SK-N-SH (cell line): ENCODE measurements at regions not wholly inside any gene's neighbourhood (a gene's known extent, or its start where the extent isn't known, plus 50 kb on each side); places are given as distances from the start of the nearest gene placed in this dataset.

Experiments
- CTCF ChIA-PET: fragments of 300-600, 350-600 bp; formaldehyde crosslinking; extraction: SDS; loops from one replicate; lab custom pipeline; 2021; lab: Yijun Ruan, JAX
- POLR2A ChIA-PET: fragments of 350-600 bp; sonication (Branson Sonifier 250); formaldehyde crosslinking; extraction: SDS; loops from one replicate; lab custom pipeline; 2020; ENCODE audit warnings: antibody characterized with exemption, inconsistent platforms; lab: Yijun Ruan, JAX
- DNase-seq: peaks from one replicate; pipeline ENCODE4 v3.0.0; 2012
- H2AFZ ChIP-seq: fragments of 200-600 bp; sonication (generic); 2 replicates; pipeline ENCODE4 v1.8.1; 2016; ENCODE audit warnings: antibody characterized with exemption, mild to moderate bottlenecking, low read depth
- H3F3A ChIP-seq: fragments of 200-600 bp; sonication (generic); replicated peaks from 2 replicates; pipeline ENCODE3; 2016; ENCODE audit warnings: antibody characterized with exemption, mild to moderate bottlenecking; ENCODE audit not compliant: insufficient read depth
- H3K27ac ChIP-seq, 2 experiments: fragments of 200-500 bp in 1 of 2; fragments of 200-600 bp in 1 of 2; sonication (Bioruptor generic) in 1 of 2; sonication (generic), shearing (Covaris generic) in 1 of 2; 2 replicates each; pipeline versions ENCODE4 v1.5.1 to v1.6.1; 2014 to 2016; ENCODE audit warnings: low read depth in 2 of 2, inconsistent platforms in 1 of 2, low read length in 1 of 2, mild to moderate bottlenecking in 1 of 2, mixed read lengths in 1 of 2
- H3K27me3 ChIP-seq: fragments of 200-600 bp; sonication (generic), shearing (Covaris generic); 2 replicates; pipeline ENCODE4 v1.6.1; 2016; ENCODE audit warnings: mixed run types; ENCODE audit not compliant: insufficient read depth
- H3K36me3 ChIP-seq, 2 experiments: fragments of 200-500 bp in 1 of 2; fragments of 200-600 bp in 1 of 2; sonication (Bioruptor generic) in 1 of 2; sonication (generic) in 1 of 2; replicated peaks in 1 of 2; 2 replicates each; pipeline versions ENCODE3 to v1.5.1; 2014 to 2016; ENCODE audit warnings: low read length in 1 of 2, mild to moderate bottlenecking in 1 of 2; ENCODE audit not compliant: insufficient read depth in 2 of 2, control insufficient read depth in 1 of 2
- H3K4me1 ChIP-seq, 2 experiments: fragments of 200-500 bp in 1 of 2; fragments of 200-600 bp in 1 of 2; sonication (Bioruptor generic) in 1 of 2; sonication (generic), shearing (Covaris generic) in 1 of 2; 2 replicates each; pipeline versions ENCODE4 v1.5.1 to v1.6.1; 2014 to 2016; ENCODE audit warnings: low read depth in 1 of 2, low read length in 1 of 2, mixed run types in 1 of 2; ENCODE audit not compliant: insufficient read depth in 2 of 2, control insufficient read depth in 1 of 2
- H3K4me2 ChIP-seq: fragments of 200-600 bp; sonication (generic), shearing (Covaris generic); 2 replicates; pipeline ENCODE4 v1.6.1; 2017; ENCODE audit warnings: mixed run types
- H3K4me3 ChIP-seq, 2 experiments: fragments of 200-500 bp in 1 of 2; fragments of 200-600 bp in 1 of 2; sonication (Bioruptor generic) in 1 of 2; sonication (generic), shearing (Covaris generic) in 1 of 2; 2 replicates each; pipeline versions ENCODE4 v1.5.1 to v1.8.1; 2014 to 2016; ENCODE audit warnings: low read depth in 2 of 2, inconsistent platforms in 1 of 2, low read length in 1 of 2, mild to moderate bottlenecking in 1 of 2, mixed read lengths in 1 of 2, moderate library complexity in 1 of 2
- H3K79me2 ChIP-seq: fragments of 200-600 bp; sonication (generic); 2 replicates; pipeline ENCODE4 v1.8.1; 2017; ENCODE audit warnings: mild to moderate bottlenecking; ENCODE audit not compliant: insufficient read depth
- H3K9ac ChIP-seq: fragments of 200-600 bp; sonication (generic); 2 replicates; pipeline ENCODE4 v1.6.1; 2017; ENCODE audit warnings: mixed run types
- H3K9me2 ChIP-seq: fragments of 200-600 bp; sonication (generic); 2 replicates; pipeline ENCODE4 v1.6.1; 2017; ENCODE audit warnings: mixed run types
- H3K9me3 ChIP-seq: fragments of 200-600 bp; sonication (generic); 2 replicates; pipeline ENCODE4 v1.6.1; 2017; ENCODE audit warnings: mixed run types, mild to moderate bottlenecking, moderate library complexity
- H4K20me1 ChIP-seq: fragments of 200-600 bp; sonication (generic); 2 replicates; pipeline ENCODE4 v1.6.1; 2017; ENCODE audit warnings: mild to moderate bottlenecking, mixed run types; ENCODE audit not compliant: insufficient read depth
- CHD2 ChIP-seq: fragments of 150-350 bp; IDR thresholded peaks from 2 replicates; pipeline ENCODE4 v1.6.1; 2018; ENCODE audit warnings: low read length; ENCODE audit not compliant: partially characterized antibody
- EP300 ChIP-seq, 2 experiments: IDR thresholded peaks; 2 replicates each; pipeline versions ENCODE4 v1.4.0 to v1.6.1; 2012; ENCODE audit warnings: borderline replicate concordance in 1 of 2, low read depth in 1 of 2, low read length in 1 of 2
- FOXJ3 ChIP-seq: sonication (generic); formaldehyde crosslinking; IDR thresholded peaks from 2 replicates; pipeline ENCODE4 v1.5.1; 2020; ENCODE audit warnings: mild to moderate bottlenecking, missing genetic modification reagents
- GATA2 ChIP-seq: sonication (generic); formaldehyde crosslinking; IDR thresholded peaks from 2 replicates; pipeline ENCODE4 v1.5.0; 2020; ENCODE audit warnings: mild to moderate bottlenecking, missing genetic modification reagents
- JUND ChIP-seq: IDR thresholded peaks from 2 replicates; pipeline ENCODE4 v1.4.0; 2012
- MXI1 ChIP-seq: IDR thresholded peaks from 2 replicates; pipeline ENCODE4 v1.6.1; 2012; ENCODE audit warnings: mild to moderate bottlenecking, low read depth, low read length, improper control_type of control experiment
- NFIC ChIP-seq: IDR thresholded peaks from 2 replicates; pipeline ENCODE4 v1.4.0; 2012; ENCODE audit warnings: borderline replicate concordance
- POLR2AphosphoS5 ChIP-seq: IDR thresholded peaks from 2 replicates; pipeline ENCODE4 v1.6.1; 2012; ENCODE audit warnings: low read depth, low read length
- RXRA ChIP-seq: IDR thresholded peaks from 2 replicates; pipeline ENCODE4 v1.4.0; 2012; ENCODE audit warnings: low read depth, mild to moderate bottlenecking, borderline replicate concordance
- SIN3A ChIP-seq: IDR thresholded peaks from 2 replicates; pipeline ENCODE4 v1.6.1; 2012; ENCODE audit warnings: low read depth, mild to moderate bottlenecking, low read length, moderate library complexity, borderline replicate concordance
- TCF12 ChIP-seq: IDR thresholded peaks from 2 replicates; pipeline ENCODE4 v1.4.0; 2012
- TEAD4 ChIP-seq: IDR thresholded peaks from 2 replicates; pipeline ENCODE4 v1.4.0; 2012; ENCODE audit warnings: mild to moderate bottlenecking, borderline replicate concordance; ENCODE audit not compliant: insufficient read depth
- WGBS: methylation state at CpG from one replicate; pipeline ENCODE4 v1.1.6; 2017; ENCODE audit warnings: low lambda C conversion rate; 5-methylcytosine and 5-hydroxymethylcytosine counted together
- TF ChIP-seq, protein P1 (sequence below): IDR thresholded peaks from 2 replicates; pipeline ENCODE4 v1.4.0; 2012; ENCODE audit warnings: low read depth, borderline replicate concordance
- TF ChIP-seq, protein P2 (sequence below): IDR thresholded peaks from 2 replicates; pipeline ENCODE4 v1.6.1; 2012; ENCODE audit warnings: mild to moderate bottlenecking, low read depth, low read length, moderate library complexity
- TF ChIP-seq, protein P3 (sequence below): fragments of 150-350 bp; IDR thresholded peaks from 2 replicates; pipeline ENCODE4 v1.6.1; 2017; ENCODE audit warnings: antibody characterized with exemption, low read length, low read depth, borderline replicate concordance
- TF ChIP-seq, protein P4 (sequence below): fragments of 150-350 bp; IDR thresholded peaks from 2 replicates; pipeline ENCODE4 v1.6.1; 2016; ENCODE audit warnings: mild to moderate bottlenecking, low read depth, low read length

DNA sequence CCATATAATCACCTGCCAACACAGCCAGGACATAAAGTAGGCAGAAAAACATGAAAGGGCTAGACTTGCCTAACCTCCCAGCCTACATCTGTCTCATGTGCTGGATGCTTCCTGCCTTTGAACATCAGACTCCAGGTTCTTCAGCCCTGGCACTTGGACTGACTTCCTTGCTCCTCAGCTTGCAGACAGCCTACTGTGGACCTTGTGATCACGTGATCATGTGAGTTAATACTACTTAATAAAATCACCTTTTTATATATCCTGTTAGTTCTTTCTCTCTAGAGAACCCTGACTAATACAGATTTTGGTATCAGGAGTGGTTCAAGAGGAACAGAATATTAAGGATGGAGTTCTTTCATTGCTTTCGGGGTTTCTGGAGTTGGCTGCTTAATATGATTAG lies 2867.6 kb downstream of the PCDH9 start (continued):
- TF ChIP-seq, protein P1, sequence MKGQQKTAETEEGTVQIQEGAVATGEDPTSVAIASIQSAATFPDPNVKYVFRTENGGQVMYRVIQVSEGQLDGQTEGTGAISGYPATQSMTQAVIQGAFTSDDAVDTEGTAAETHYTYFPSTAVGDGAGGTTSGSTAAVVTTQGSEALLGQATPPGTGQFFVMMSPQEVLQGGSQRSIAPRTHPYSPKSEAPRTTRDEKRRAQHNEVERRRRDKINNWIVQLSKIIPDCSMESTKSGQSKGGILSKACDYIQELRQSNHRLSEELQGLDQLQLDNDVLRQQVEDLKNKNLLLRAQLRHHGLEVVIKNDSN = no peak
- TF ChIP-seq JUND (no peak), GATA2 (CRISPR knock-in tag) (no peak), MXI1 (no peak), TEAD4 (no peak), POLR2AphosphoS5 (no peak)
- TF ChIP-seq, protein P2, sequence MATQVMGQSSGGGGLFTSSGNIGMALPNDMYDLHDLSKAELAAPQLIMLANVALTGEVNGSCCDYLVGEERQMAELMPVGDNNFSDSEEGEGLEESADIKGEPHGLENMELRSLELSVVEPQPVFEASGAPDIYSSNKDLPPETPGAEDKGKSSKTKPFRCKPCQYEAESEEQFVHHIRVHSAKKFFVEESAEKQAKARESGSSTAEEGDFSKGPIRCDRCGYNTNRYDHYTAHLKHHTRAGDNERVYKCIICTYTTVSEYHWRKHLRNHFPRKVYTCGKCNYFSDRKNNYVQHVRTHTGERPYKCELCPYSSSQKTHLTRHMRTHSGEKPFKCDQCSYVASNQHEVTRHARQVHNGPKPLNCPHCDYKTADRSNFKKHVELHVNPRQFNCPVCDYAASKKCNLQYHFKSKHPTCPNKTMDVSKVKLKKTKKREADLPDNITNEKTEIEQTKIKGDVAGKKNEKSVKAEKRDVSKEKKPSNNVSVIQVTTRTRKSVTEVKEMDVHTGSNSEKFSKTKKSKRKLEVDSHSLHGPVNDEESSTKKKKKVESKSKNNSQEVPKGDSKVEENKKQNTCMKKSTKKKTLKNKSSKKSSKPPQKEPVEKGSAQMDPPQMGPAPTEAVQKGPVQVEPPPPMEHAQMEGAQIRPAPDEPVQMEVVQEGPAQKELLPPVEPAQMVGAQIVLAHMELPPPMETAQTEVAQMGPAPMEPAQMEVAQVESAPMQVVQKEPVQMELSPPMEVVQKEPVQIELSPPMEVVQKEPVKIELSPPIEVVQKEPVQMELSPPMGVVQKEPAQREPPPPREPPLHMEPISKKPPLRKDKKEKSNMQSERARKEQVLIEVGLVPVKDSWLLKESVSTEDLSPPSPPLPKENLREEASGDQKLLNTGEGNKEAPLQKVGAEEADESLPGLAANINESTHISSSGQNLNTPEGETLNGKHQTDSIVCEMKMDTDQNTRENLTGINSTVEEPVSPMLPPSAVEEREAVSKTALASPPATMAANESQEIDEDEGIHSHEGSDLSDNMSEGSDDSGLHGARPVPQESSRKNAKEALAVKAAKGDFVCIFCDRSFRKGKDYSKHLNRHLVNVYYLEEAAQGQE = no peak

DNA sequence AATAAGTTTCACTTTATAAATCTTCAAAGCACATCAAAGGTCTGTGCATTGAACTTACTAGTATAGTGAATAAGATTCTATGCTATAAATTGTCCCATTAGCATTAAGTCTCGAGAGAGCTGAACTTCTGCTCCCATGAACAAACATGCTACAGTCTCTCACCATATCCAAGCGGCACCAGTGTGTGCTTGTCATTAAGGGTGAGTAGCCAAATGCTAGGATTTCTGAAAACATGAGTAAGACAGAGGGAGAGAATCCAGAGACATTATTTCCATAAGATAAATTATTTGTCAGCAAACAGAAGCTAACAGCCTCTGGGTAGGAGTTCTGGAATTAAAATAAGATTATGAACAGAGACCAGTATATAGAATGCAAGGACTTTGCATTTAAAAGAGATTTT lies 2882.5 kb downstream of the PCDH9 start:
- H3K9me3 ChIP-seq = no peaks in the 10 kb centered on the region; the same call in 1 of the 2 replicates
- H3F3A ChIP-seq = no peaks in the 10 kb centered on the region
- no peak for DNase-seq
- TF ChIP-seq EP300 (IDR thresholded peaks at IDR 0.05; ENCODE audit: borderline replicate concordance in 1 of 2, low read depth in 1 of 2, low read length in 1 of 2) = no peak
- TF ChIP-seq, protein P1 = no peak
- 0 out of 2 replicates have a peak, but pooled peaks have one; percentile 11 for TF ChIP-seq TCF12
- TF ChIP-seq GATA2 (CRISPR knock-in tag) = no peak
- TF ChIP-seq, all 33 proteins: peak for 1
- Histone ChIP-seq H3K27me3 (no peaks in the 10 kb centered on the region), H3K27ac (no peak overlapping the region), H3K4me3 (no peak overlapping the region), H3K36me3 (no peaks in the 10 kb centered on the region), H3K4me1 (no peaks in the 10 kb centered on the region), H3K9me2 (no peaks in the 10 kb centered on the region), H3K79me2 (no peaks in the 10 kb centered on the region), H3K4me2 (no peak overlapping the region), H4K20me1 (no peaks in the 10 kb centered on the region), H2AFZ (no peak overlapping the region), H3K9ac (no peak overlapping the region)
- WGBS = 67% methylated on average over 2 of the region's 2 CpGs
- POLR2A ChIA-PET = no interaction called here
- CTCF ChIA-PET = no interaction called here

DNA sequence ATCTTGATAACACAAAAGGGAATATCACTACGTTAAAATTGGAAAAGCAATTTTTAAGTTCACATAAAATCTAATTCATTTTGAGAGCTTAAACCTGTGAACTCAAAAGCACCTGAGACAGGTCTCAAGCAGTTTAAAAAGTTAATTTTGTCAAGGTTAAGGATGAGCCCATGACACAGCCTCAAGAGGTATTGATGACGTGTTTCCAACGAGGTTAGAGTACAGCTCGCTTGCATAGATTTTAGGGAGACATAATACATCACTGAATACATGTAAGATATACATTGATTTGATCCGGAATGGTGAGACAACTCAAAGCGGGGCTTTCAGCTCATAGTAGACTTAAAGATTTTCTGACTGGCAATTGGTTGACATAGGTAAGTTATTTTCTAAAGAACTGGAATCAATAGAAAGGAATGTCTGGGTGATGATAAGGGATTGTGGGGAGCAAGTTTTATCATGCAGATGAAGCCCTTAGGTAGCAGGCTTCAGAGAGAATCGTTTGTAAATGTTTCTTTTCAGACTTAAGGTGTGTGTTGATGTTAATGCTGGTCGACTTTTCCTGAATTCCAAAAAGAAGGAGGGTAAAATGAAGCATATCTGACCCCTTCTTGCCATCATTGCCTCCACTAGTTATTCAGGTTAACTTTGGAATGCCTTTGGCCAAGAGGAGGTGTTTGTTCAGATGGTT lies 2890.6 kb downstream of the PCDH9 start:
- Histone ChIP-seq H3K27ac (no peak overlapping the region), H3K27me3 (no peaks in the 10 kb centered on the region)
- CTCF ChIA-PET = no interaction called here
- TF ChIP-seq NFIC = no peak
- no peak for TF ChIP-seq TEAD4
- TF ChIP-seq, protein P3, sequence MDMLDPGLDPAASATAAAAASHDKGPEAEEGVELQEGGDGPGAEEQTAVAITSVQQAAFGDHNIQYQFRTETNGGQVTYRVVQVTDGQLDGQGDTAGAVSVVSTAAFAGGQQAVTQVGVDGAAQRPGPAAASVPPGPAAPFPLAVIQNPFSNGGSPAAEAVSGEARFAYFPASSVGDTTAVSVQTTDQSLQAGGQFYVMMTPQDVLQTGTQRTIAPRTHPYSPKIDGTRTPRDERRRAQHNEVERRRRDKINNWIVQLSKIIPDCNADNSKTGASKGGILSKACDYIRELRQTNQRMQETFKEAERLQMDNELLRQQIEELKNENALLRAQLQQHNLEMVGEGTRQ = no peak
- TF ChIP-seq CHD2 = no peak
- no peak for TF ChIP-seq TCF12
- TF ChIP-seq, protein P1 = no peak
- TF ChIP-seq SIN3A = no peak
- TF ChIP-seq RXRA = no peak
- TF ChIP-seq JUND = no peak
- no peak for TF ChIP-seq FOXJ3
- TF ChIP-seq, protein P4, sequence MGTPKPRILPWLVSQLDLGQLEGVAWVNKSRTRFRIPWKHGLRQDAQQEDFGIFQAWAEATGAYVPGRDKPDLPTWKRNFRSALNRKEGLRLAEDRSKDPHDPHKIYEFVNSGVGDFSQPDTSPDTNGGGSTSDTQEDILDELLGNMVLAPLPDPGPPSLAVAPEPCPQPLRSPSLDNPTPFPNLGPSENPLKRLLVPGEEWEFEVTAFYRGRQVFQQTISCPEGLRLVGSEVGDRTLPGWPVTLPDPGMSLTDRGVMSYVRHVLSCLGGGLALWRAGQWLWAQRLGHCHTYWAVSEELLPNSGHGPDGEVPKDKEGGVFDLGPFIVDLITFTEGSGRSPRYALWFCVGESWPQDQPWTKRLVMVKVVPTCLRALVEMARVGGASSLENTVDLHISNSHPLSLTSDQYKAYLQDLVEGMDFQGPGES = no peak

More for the DNA sequence above, 2890.6 kb downstream of the PCDH9 start:
- Histone ChIP-seq H3K36me3 (no peaks in the 10 kb centered on the region), H4K20me1 (no peaks in the 10 kb centered on the region), H3F3A (no peaks in the 10 kb centered on the region), H2AFZ (no peak overlapping the region), H3K9me2 (no peaks in the 10 kb centered on the region), H3K79me2 (no peaks in the 10 kb centered on the region), H3K4me3 (no peak overlapping the region), H3K9ac (no peak overlapping the region), H3K9me3 (peaks cover 18% of the 10 kb centered on the region), H3K4me2 (no peak overlapping the region), H3K4me1 (no peaks in the 10 kb centered on the region; a peak in 1 of 4 replicates)
- WGBS = 66% methylated on average over 8 of the region's 8 CpGs
- no peak for DNase-seq
- POLR2A ChIA-PET = no interaction called here
